ENCODE measurements at regions not wholly inside any gene's neighbourhood (a gene's known extent, or its start where the extent isn't known, plus 50 kb on each side); places are given as distances from the start of the nearest gene placed in this dataset.

DNA sequence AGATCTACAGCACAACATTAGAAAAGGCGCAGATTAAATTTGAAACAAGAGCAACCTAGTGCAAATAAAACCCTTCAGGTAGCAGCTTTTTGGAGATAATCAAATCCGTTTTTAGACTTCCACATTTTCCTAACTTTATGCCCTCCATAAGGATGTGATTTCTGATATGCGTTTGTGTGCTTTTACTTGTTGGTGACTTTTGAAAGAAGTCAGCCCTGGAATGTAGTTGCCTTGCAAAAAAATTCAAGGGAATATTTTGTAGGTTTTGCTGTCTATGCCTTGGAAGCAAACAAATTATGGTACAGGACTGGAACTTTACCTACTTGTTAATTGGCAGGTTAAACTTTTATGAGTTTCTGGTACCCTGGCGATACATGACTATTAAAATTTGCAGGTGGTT, 86.7 kb upstream of the HDAC9 start:
- TF ChIP-seq, protein P1, sequence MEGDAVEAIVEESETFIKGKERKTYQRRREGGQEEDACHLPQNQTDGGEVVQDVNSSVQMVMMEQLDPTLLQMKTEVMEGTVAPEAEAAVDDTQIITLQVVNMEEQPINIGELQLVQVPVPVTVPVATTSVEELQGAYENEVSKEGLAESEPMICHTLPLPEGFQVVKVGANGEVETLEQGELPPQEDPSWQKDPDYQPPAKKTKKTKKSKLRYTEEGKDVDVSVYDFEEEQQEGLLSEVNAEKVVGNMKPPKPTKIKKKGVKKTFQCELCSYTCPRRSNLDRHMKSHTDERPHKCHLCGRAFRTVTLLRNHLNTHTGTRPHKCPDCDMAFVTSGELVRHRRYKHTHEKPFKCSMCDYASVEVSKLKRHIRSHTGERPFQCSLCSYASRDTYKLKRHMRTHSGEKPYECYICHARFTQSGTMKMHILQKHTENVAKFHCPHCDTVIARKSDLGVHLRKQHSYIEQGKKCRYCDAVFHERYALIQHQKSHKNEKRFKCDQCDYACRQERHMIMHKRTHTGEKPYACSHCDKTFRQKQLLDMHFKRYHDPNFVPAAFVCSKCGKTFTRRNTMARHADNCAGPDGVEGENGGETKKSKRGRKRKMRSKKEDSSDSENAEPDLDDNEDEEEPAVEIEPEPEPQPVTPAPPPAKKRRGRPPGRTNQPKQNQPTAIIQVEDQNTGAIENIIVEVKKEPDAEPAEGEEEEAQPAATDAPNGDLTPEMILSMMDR (conservative IDR thresholded peaks at IDR 0.05; ENCODE audit: low read length): no peak
- TF ChIP-seq EZH2phosphoT487 (IDR thresholded peaks at IDR 0.05; ENCODE audit: borderline replicate concordance): no peak
